ENCODE measurements at regions not wholly inside any gene's neighbourhood (a gene's known extent, or its start where the extent isn't known, plus 50 kb on each side); places are given as distances from the start of the nearest gene placed in this dataset.

GRCh38 chr1:60483509-60483908 lies 409.9 kb upstream of the C1orf87 start:
- no peak for TF ChIP-seq CTCF (IDR thresholded peaks at IDR 0.05)
- no peak for TF ChIP-seq POLR2A (IDR thresholded peaks at IDR 0.05)

All from suprapubic skin (tissue), 3 donors.